PFSK-1 (cell line): ENCODE measurements at regions not wholly inside any gene's neighbourhood (a gene's known extent, or its start where the extent isn't known, plus 50 kb on each side); places are given as distances from the start of the nearest gene placed in this dataset.

ENCODE experiments used
- POLR2AphosphoS5 ChIP-seq: IDR thresholded peaks from 2 replicates; pipeline ENCODE4 v1.6.1; 2012; ENCODE audit warnings: low read depth, mild to moderate bottlenecking, control low read depth, low read length, moderate library complexity
- TAF1 ChIP-seq: IDR thresholded peaks from 2 replicates; pipeline ENCODE4 v1.6.1; 2012; ENCODE audit warnings: low read length, control low read depth, borderline replicate concordance; ENCODE audit not compliant: insufficient read depth
- TF ChIP-seq, protein P1 (sequence below), 2 experiments: IDR thresholded peaks; 2 replicates each; pipeline versions ENCODE4 v1.6.1 to v1.8.0; 2011 to 2012; ENCODE audit warnings: low read depth in 2 of 2, low read length in 2 of 2, control low read depth in 1 of 2, inconsistent platforms in 1 of 2, mild to moderate bottlenecking in 1 of 2, moderate library complexity in 1 of 2; ENCODE audit not compliant: insufficient read depth in 1 of 2

DNA sequence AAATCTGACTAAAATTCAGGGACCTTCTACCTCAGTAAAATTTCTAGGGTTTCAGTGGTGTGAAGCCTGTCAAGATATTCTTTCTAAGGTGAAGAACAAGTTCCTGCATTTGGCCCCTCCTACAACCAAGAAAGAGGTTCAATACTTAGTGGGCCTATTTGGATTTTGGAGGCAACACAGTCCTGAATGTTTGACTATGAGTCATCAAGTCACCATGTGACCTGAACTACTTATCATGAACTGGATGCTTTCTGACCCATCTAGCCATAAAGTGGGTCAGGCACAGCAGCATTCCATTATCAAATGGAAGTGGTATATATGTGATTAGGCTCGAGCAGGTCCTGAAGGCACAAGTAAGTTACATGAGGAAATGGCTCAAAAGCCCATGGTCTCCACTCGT lies 163.0 kb upstream of the IRS2 start:
- no peak for TF ChIP-seq POLR2AphosphoS5
- no peak for TF ChIP-seq TAF1
- TF ChIP-seq, protein P1, sequence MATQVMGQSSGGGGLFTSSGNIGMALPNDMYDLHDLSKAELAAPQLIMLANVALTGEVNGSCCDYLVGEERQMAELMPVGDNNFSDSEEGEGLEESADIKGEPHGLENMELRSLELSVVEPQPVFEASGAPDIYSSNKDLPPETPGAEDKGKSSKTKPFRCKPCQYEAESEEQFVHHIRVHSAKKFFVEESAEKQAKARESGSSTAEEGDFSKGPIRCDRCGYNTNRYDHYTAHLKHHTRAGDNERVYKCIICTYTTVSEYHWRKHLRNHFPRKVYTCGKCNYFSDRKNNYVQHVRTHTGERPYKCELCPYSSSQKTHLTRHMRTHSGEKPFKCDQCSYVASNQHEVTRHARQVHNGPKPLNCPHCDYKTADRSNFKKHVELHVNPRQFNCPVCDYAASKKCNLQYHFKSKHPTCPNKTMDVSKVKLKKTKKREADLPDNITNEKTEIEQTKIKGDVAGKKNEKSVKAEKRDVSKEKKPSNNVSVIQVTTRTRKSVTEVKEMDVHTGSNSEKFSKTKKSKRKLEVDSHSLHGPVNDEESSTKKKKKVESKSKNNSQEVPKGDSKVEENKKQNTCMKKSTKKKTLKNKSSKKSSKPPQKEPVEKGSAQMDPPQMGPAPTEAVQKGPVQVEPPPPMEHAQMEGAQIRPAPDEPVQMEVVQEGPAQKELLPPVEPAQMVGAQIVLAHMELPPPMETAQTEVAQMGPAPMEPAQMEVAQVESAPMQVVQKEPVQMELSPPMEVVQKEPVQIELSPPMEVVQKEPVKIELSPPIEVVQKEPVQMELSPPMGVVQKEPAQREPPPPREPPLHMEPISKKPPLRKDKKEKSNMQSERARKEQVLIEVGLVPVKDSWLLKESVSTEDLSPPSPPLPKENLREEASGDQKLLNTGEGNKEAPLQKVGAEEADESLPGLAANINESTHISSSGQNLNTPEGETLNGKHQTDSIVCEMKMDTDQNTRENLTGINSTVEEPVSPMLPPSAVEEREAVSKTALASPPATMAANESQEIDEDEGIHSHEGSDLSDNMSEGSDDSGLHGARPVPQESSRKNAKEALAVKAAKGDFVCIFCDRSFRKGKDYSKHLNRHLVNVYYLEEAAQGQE (IDR thresholded peaks at IDR 0.05; ENCODE audit: insufficient read depth in 1 of 2, low read depth in 2 of 2, low read length in 2 of 2), result no peak
